ENCODE measurements at regions not wholly inside any gene's neighbourhood (a gene's known extent, or its start where the extent isn't known, plus 50 kb on each side); places are given as distances from the start of the nearest gene placed in this dataset.

DNA sequence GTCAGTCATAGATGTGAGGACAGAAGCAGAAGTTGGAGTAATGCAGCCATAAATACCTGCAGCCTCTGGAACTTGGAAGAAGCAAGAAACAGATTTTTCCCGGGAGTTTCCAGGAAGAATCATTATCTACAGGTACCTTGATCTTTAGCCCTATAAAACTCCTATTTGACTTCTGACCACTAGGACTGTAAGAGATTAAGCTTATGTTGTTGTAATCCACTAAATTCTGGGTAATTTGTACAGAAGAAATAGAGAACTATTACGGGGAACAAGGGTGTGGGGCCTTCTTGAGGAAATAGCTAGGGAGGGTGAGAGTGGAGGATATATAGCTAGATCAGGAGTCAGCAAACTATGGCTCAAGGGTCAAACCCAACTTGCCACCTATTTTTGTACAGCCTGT is 353.2 kb downstream of the SLC4A3 start:
- TF ChIP-seq, protein P1, sequence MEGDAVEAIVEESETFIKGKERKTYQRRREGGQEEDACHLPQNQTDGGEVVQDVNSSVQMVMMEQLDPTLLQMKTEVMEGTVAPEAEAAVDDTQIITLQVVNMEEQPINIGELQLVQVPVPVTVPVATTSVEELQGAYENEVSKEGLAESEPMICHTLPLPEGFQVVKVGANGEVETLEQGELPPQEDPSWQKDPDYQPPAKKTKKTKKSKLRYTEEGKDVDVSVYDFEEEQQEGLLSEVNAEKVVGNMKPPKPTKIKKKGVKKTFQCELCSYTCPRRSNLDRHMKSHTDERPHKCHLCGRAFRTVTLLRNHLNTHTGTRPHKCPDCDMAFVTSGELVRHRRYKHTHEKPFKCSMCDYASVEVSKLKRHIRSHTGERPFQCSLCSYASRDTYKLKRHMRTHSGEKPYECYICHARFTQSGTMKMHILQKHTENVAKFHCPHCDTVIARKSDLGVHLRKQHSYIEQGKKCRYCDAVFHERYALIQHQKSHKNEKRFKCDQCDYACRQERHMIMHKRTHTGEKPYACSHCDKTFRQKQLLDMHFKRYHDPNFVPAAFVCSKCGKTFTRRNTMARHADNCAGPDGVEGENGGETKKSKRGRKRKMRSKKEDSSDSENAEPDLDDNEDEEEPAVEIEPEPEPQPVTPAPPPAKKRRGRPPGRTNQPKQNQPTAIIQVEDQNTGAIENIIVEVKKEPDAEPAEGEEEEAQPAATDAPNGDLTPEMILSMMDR (IDR thresholded peaks at IDR 0.05), result no peak
- TF ChIP-seq POLR2A (IDR thresholded peaks at IDR 0.05), result no peak
